ENCODE measurements at regions not wholly inside any gene's neighbourhood (a gene's known extent, or its start where the extent isn't known, plus 50 kb on each side); places are given as distances from the start of the nearest gene placed in this dataset.

GRCh38 chrX:34749896-34750295, 92.8 kb upstream of the TMEM47 start:
- Histone ChIP-seq H3K36me3 (replicated peaks in 1 of 2; ENCODE audit: control insufficient read depth in 1 of 2, insufficient read depth in 2 of 2, low read length in 2 of 2) (no peaks in the 10 kb centered on the region), H3K27ac (ENCODE audit: extremely low read length, insufficient read depth, low read length) (no peak overlapping the region), H3K27me3 (ENCODE audit: control insufficient read depth in 1 of 2, insufficient read depth in 2 of 2, low read length in 2 of 2) (no peaks in the 10 kb centered on the region), H4K20me1 (ENCODE audit: insufficient read depth, low read length) (no peaks in the 10 kb centered on the region), H3K4me2 (ENCODE audit: low read depth, low read length) (no peak overlapping the region), H3K79me2 (ENCODE audit: insufficient read depth, low read length) (no peaks in the 10 kb centered on the region), H2AFZ (ENCODE audit: low read length) (no peak overlapping the region), H3K9ac (ENCODE audit: insufficient read depth, low read depth, low read length) (no peak overlapping the region), H3K4me3 (replicated peaks in 1 of 3; ENCODE audit: insufficient read depth in 1 of 3, low read depth in 2 of 3, low read length in 3 of 3) (no peak overlapping the region), H3K9me3 (ENCODE audit: low read length) (peaks cover 5% of the 10 kb centered on the region), H3K4me1 (ENCODE audit: insufficient read depth, low read length) (no peaks in the 10 kb centered on the region)
- ATAC-seq = no peak
- BruUV-seq (replicated peaks) = no TSS peak
- ChIA-PET POLR2A (no interaction called here), CTCF (ENCODE audit: low intra/inter-chr PET ratio, low total read pairs) (no interaction called here)
- intact Hi-C loops (cut with micrococcal nuclease; ENCODE audit: unreplicated experiment) (no loop called here), in situ Hi-C loops (cut with HindIII; ENCODE audit: extremely low pct_ligation_motif_present, low pct_unique_long_range_greater_than_20kb) (no loop called here)
- FAIRE-seq = no peak
- no peak for DNase-seq (ENCODE audit: low spot score)
- WGBS (ENCODE audit: low lambda C conversion rate) = 0% methylated on average over 5 of the region's 5 CpGs
- no peak for TF ChIP-seq SOX13 (IDR thresholded peaks at IDR 0.05)
- no peak for TF ChIP-seq SOX13 (CRISPR knock-in tag; conservative IDR thresholded peaks at IDR 0.05 in 1 of 2, IDR thresholded peaks at IDR 0.05 in 1 of 2)
- no peak for TF ChIP-seq BRCA1 (CRISPR knock-in tag; IDR thresholded peaks at IDR 0.05)
- TF ChIP-seq FIP1L1 (IDR thresholded peaks at IDR 0.05; ENCODE audit: borderline replicate concordance, insufficient read depth, low read depth, low read length) = no peak
- TF ChIP-seq ZNF629 (CRISPR knock-in tag; conservative IDR thresholded peaks at IDR 0.05) = no peak

GRCh38 chrX:34764852-34765361, 107.8 kb upstream of the TMEM47 start:
- H3K27me3 ChIP-seq (ENCODE audit: control insufficient read depth in 1 of 2, insufficient read depth in 2 of 2, low read length in 2 of 2) = no peaks in the 10 kb centered on the region
- no peak overlapping the region for H3K9ac ChIP-seq (ENCODE audit: insufficient read depth, low read depth, low read length)
- H3K4me1 ChIP-seq (ENCODE audit: insufficient read depth, low read length) = no peaks in the 10 kb centered on the region
- no peaks in the 10 kb centered on the region; the same call in 1 of the 2 replicates for H3K9me3 ChIP-seq (ENCODE audit: low read length)
- H3K27ac ChIP-seq (ENCODE audit: extremely low read length, insufficient read depth, low read length) = no peak overlapping the region
- no peak overlapping the region for H3K4me3 ChIP-seq (replicated peaks in 1 of 3; ENCODE audit: insufficient read depth in 1 of 3, low read depth in 2 of 3, low read length in 3 of 3)
- intact Hi-C loops (cut with micrococcal nuclease; ENCODE audit: unreplicated experiment) (no loop called here), in situ Hi-C loops (cut with HindIII; ENCODE audit: extremely low pct_ligation_motif_present, low pct_unique_long_range_greater_than_20kb) (no loop called here)
- H4K20me1 ChIP-seq (ENCODE audit: insufficient read depth, low read length) = no peaks in the 10 kb centered on the region
- BruUV-seq (replicated peaks) = no TSS peak
- FAIRE-seq (no peak), DNase-seq (ENCODE audit: low spot score) (no peak), ATAC-seq (no peak)
- CTCF ChIA-PET (ENCODE audit: low intra/inter-chr PET ratio, low total read pairs) = no interaction called here
- WGBS (ENCODE audit: low lambda C conversion rate) = 0% methylated on average over 2 of the region's 2 CpGs
- no peaks in the 10 kb centered on the region for H3K79me2 ChIP-seq (ENCODE audit: insufficient read depth, low read length)
- H3K4me2 ChIP-seq (ENCODE audit: low read depth, low read length) = no peak overlapping the region
- H2AFZ ChIP-seq (ENCODE audit: low read length) = no peak overlapping the region
- POLR2A ChIA-PET = no interaction called here
- no peaks in the 10 kb centered on the region for H3K36me3 ChIP-seq (replicated peaks in 1 of 2; ENCODE audit: control insufficient read depth in 1 of 2, insufficient read depth in 2 of 2, low read length in 2 of 2)
- no peak for TF ChIP-seq REL (CRISPR knock-in tag; conservative IDR thresholded peaks at IDR 0.05)
- no peak for TF ChIP-seq ZFYVE20 (CRISPR knock-in tag; IDR thresholded peaks at IDR 0.05; ENCODE audit: borderline replicate concordance, low read depth)
- no peak for TF ChIP-seq ZNF773 (CRISPR knock-in tag; IDR thresholded peaks at IDR 0.05; ENCODE audit: borderline replicate concordance)
- TF ChIP-seq GATA4 (IDR thresholded peaks at IDR 0.05; ENCODE audit: borderline replicate concordance, low read depth) = no peak
- TF ChIP-seq ZBTB40 (IDR thresholded peaks at IDR 0.05) = no peak
- TF ChIP-seq ZBTB40 (CRISPR knock-in tag; IDR thresholded peaks at IDR 0.05) = no peak
- no peak for TF ChIP-seq NFRKB (IDR thresholded peaks at IDR 0.05)

Measured in HepG2 (cell line).